Limb (tissue), 2 donors: ENCODE measurements at regions not wholly inside any gene's neighbourhood (a gene's known extent, or its start where the extent isn't known, plus 50 kb on each side); places are given as distances from the start of the nearest gene placed in this dataset.
A peak's percentile ranks its signal among the peaks of the same experiment; 100 is the strongest.

Source experiments
- DNase-seq, 2 donors: peaks; one replicate each; pipeline ENCODE4 v3.0.0-alpha.2; 2016; ENCODE audit errors: extremely low spot score in 2 of 2

GRCh38 chr20:2236256-2236655 lies 59.5 kb upstream of the TGM3 start:
- peak in 1 of 2 donors; percentile 80 for DNase-seq

DNA sequence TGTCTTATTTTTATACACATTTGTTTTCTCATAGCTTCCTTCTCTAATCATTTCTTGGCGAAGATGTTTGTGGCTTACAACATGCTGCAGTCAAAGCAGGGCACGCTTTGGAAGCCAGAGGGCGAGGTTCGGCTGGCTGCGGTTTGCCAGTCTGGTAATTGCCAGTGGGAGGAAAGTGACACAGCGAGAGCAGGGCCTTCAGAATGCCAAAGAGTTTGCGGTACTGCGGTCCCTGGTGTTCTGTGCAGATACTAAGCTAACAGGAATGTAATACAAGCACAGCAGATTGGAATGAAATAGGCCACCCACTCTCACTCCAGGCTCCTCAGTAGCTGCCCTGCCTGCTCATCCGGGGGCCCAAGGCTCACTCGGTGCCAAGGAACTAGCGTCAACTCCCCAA lies 58.7 kb upstream of the TGM3 start:
- DNase-seq, result no peak

DNA sequence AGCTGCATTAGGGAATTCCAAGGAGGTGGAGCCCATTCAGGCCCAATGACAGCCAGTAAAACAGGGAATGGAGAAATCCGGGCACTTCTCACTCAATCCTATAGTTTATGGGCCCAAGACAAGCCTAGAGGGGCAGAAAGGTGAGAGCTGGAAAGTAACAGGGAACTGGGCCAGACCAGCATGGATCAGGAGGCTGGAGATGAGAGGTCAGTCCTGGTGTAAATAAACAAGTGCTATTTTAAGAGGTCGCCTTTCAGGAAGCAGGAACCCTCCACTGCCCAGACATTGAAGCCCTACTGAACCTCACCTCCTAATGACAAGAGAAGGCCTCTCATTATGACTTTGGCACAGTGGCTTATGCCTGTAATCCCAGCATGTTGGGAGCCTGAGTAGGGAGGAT lies 57.2 kb upstream of the TGM3 start:
- DNase-seq, result no peak

DNA sequence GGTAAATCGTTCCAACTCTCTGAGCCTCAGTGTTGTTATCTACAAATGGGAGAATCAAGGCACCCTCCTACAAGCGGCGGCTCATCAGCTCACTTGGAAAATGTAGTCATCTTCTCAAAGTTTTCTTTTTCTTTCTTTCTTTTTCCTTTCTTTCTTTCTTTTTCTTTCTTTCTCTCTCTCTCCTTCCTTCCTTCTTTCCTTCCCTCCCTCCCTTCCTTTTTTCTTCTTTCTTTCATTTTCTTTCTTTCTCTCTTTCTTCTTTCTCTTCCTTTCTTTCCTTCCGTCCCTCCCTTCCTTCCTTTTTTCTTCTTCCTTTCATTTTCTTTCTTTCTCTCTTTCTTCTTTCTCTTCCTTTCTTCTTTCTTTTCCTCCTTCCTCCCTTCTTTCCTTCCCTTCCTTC lies 55.0 kb upstream of the TGM3 start:
- DNase-seq, result no peak

DNA sequence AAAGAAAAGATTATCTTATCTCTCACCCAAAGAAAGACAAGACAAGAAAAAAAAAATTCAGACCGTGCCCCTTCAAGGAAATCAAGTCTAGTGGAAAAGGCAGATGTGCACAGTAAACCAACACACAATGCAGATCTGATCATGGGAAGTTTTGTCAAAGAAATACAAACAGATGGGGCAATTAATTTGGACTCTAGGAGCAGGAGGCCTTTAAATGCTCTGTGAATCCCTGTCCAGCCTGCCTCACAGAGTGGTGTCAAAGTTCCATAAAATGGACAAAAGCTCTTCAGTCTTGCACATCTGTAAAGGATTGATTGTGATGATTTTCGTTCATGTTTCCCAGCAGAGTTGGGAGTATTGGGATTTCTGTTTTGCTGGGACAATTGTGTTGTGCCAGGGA lies 53.1 kb upstream of the TGM3 start:
- no peak for DNase-seq

DNA sequence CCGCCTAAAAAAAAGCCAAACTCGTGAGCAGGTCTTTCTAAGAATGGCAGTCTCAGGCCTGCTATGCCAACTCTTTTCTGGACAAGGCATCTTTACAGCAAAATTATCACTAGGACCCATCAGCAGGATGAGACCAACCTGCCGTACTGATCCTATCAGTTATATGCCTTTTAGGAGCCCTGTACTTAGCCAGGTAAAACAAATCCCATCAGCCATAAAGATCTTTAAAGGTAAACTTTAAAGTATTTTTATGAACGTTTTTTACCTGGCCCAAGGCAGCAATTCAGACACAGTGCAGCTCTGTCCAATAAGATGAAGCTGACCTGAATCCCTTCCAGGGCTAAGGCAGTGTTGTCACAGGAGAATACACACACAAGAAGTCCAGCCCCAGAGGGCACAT lies 51.3 kb upstream of the TGM3 start:
- no peak for DNase-seq

DNA sequence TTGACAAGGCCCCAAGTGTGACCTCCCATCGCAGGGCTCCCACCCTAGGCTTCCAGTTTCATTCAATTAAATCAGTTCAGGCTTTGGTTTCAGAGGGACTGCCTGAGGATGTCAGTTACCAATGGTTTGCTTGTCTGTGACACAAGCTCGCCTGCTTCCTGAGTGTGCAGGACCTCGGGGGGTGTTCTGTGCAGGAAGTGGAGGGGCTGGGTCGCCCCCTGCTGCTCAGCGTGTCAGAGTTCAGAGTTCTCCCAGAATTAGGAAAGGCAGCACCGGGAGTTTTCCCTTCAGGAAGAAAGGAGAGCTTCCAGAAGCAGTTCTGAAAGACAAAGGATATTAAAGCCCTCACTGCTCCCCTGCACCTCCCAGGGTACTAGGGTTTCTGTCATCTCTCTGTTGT lies 50.8 kb upstream of the TGM3 start:
- DNase-seq, result no peak

DNA sequence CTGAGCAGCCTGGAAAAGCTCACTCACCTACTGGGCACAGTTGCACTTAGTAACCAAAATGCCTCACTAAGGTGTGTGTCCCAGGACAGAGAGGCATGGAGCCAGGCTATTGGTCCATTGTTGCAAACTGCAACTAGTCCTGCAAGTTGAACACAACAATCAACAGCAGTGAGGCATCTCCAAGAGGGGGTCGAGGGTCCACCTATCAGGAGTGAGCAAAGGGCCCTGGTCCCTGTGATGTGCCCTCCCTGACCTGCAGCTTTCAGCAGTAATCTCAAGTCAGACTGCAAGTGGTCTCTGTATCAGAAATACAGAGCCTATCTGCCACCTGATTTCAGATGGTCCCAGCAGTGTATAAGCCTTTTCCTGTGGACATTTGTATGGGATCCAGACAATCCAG lies 50.2 kb upstream of the TGM3 start:
- DNase-seq, result no peak
